K562 (cell line): ENCODE measurements at regions not wholly inside any gene's neighbourhood (a gene's known extent, or its start where the extent isn't known, plus 50 kb on each side); places are given as distances from the start of the nearest gene placed in this dataset.

ENCODE experiments used
- ATAC-seq: fragments of 200-7000 bp; cut with Tn5 transposase; 3 replicates; pipeline ENCODE4 v1.9.1; 2020; ENCODE audit warnings: moderate library complexity
- BruUV-seq: library from RNA; stranded (reverse); fragments of 400-500 nt; replicated peaks from 2 replicates; lab custom pipeline; 2021; lab: Mats Ljungman, UMichigan
- CTCF ChIA-PET: fragments of 300-600 bp; formaldehyde crosslinking; extraction: SDS; loops from one replicate; lab custom pipeline; 2021; ENCODE audit warnings: low intra/inter-chr PET ratio; lab: Yijun Ruan, JAX
- POLR2A ChIA-PET: fragments of 300-600, 350-650 bp; sonication (Branson Sonifier 250); formaldehyde crosslinking; extraction: SDS; loops from one replicate; lab custom pipeline; 2021; ENCODE audit warnings: antibody characterized with exemption, inconsistent platforms; lab: Yijun Ruan, JAX
- DNase-seq, 4 experiments: peaks; one replicate each; pipeline versions ENCODE4 v3.0.0 to v3.0.0-alpha.2; 2011 to 2018; ENCODE audit warnings: low spot score in 3 of 4, mixed read lengths in 3 of 4; ENCODE audit errors: extremely low read depth in 1 of 4
- FAIRE-seq: peaks from 2 replicates; lab custom pipeline; 2011; peaks lifted over from hg19 to GRCh38; lab: Jason Lieb, UNC
- H2AFZ ChIP-seq: 2 replicates; pipeline ENCODE4 v1.6.0; 2011; ENCODE audit warnings: low read depth, low read length, control low read depth, inconsistent platforms
- H3K27ac ChIP-seq: fragments of 200-600 bp; 3 replicates; pipeline ENCODE4 v1.8.0; 2011; ENCODE audit warnings: low read depth, mild to moderate bottlenecking, control low read depth, inconsistent platforms, low read length, moderate library complexity, mixed read lengths; ENCODE audit errors: extremely low read depth
- H3K27me3 ChIP-seq, 2 experiments: fragments of 300-600 bp in 1 of 2; 2 replicates in 1 of 2; 3 replicates in 1 of 2; pipeline versions ENCODE4 v1.6.0 to v1.8.0; 2011; ENCODE audit warnings: inconsistent platforms in 2 of 2, low read length in 2 of 2, mild to moderate bottlenecking in 1 of 2, mixed read lengths in 1 of 2, moderate library complexity in 1 of 2; ENCODE audit not compliant: control insufficient read depth in 2 of 2, insufficient read depth in 2 of 2
- H3K36me3 ChIP-seq: fragments of 300-600 bp; 3 replicates; pipeline ENCODE4 v1.8.0; 2011; ENCODE audit warnings: mild to moderate bottlenecking, low read length, inconsistent platforms; ENCODE audit not compliant: control insufficient read depth, insufficient read depth
- H3K4me1 ChIP-seq, 2 experiments: fragments of 200-600 bp in 1 of 2; replicated peaks in 1 of 2; 2 replicates in 1 of 2; 3 replicates in 1 of 2; pipeline versions ENCODE4 v1.5.1 to v1.8.0; 2011; ENCODE audit warnings: inconsistent platforms in 2 of 2, low read length in 2 of 2, mild to moderate bottlenecking in 1 of 2, mixed read lengths in 1 of 2, moderate library complexity in 1 of 2; ENCODE audit not compliant: control insufficient read depth in 2 of 2, insufficient read depth in 2 of 2
- H3K4me2 ChIP-seq: 2 replicates; pipeline ENCODE4 v1.6.1; 2011; ENCODE audit warnings: low read length, control low read depth, inconsistent platforms, mixed read lengths; ENCODE audit not compliant: insufficient read depth
- H3K4me3 ChIP-seq: fragments of 200-600 bp; sonication (generic), shearing (Covaris generic); 2 replicates; pipeline ENCODE4 v1.5.1; 2016; ENCODE audit warnings: control low read depth, inconsistent platforms
- H3K79me2 ChIP-seq: fragments of 200-600 bp; 3 replicates; pipeline ENCODE4 v1.8.0; 2011; ENCODE audit warnings: low read length, inconsistent platforms; ENCODE audit not compliant: control insufficient read depth, insufficient read depth
- H3K9ac ChIP-seq, 2 experiments: 2 replicates each; pipeline versions ENCODE4 v1.6.0 to v1.6.1; 2011; ENCODE audit warnings: low read depth in 2 of 2, low read length in 2 of 2, control low read depth in 1 of 2, inconsistent platforms in 1 of 2, mild to moderate bottlenecking in 1 of 2, mixed read lengths in 1 of 2; ENCODE audit not compliant: insufficient read depth in 1 of 2
- H3K9me1 ChIP-seq: one replicate; pipeline ENCODE4 v1.6.0; 2011; ENCODE audit warnings: inconsistent platforms, mild to moderate bottlenecking, low read length, moderate library complexity; ENCODE audit not compliant: control insufficient read depth, insufficient read depth
- H3K9me3 ChIP-seq: replicated peaks from 2 replicates; pipeline ENCODE4 v1.5.1; 2011; ENCODE audit warnings: low read depth, low read length, inconsistent platforms; ENCODE audit not compliant: control insufficient read depth, insufficient read depth
- H4K20me1 ChIP-seq: replicated peaks from 2 replicates; pipeline ENCODE4 v1.6.1; 2011; ENCODE audit warnings: low read length, inconsistent platforms, mixed read lengths; ENCODE audit not compliant: control insufficient read depth, insufficient read depth
- ELF4 ChIP-seq: fragments of 450-650 bp; formaldehyde crosslinking; IDR thresholded peaks from 2 replicates; pipeline ENCODE4 v1.4.0; 2022; ENCODE audit warnings: missing genetic modification characterization
- RBM17 ChIP-seq: fragments of 200-400 bp; formaldehyde crosslinking; IDR thresholded peaks from 2 replicates; pipeline ENCODE4 v1.6.1; 2017; ENCODE audit warnings: low read depth, mild to moderate bottlenecking, low read length, borderline replicate concordance
- ZBED1 ChIP-seq: IDR thresholded peaks from 2 replicates; pipeline ENCODE4 v1.6.1; 2014
- ZKSCAN3 ChIP-seq: fragments of 250-450 bp; sonication (Bioruptor Pico); IDR thresholded peaks from 2 replicates; pipeline ENCODE4 v1.4.0; 2020
- WGBS: fragments of 100-300 bp; shearing (Covaris generic); methylation state at CpG from one replicate; pipeline ENCODE4 v1.1.6; 2016; ENCODE audit warnings: low coverage, mixed read lengths; ENCODE audit not compliant: insufficient coverage; ENCODE audit errors: missing lambda C conversion rate; 5-methylcytosine and 5-hydroxymethylcytosine counted together
- in situ Hi-C: fragments of 300-500 bp; cut with MboI; formaldehyde crosslinking; loops from 4 replicates; pipeline ENCODE4 v1.15.0; 2018; ENCODE audit warnings: inconsistent platforms, mixed read lengths
- intact Hi-C: fragments of 100-400 bp; cut with micrococcal nuclease; formaldehyde crosslinking; loops from 2 replicates; pipeline ENCODE4 v1.14.2; 2022
- TF ChIP-seq, protein P1 (sequence below): fragments of 200-800 bp; sonication (Bioruptor generic); IDR thresholded peaks from 2 replicates; pipeline ENCODE4 v1.6.1; 2017; ENCODE audit warnings: missing genetic modification characterization, missing compliant biosample characterization

DNA sequence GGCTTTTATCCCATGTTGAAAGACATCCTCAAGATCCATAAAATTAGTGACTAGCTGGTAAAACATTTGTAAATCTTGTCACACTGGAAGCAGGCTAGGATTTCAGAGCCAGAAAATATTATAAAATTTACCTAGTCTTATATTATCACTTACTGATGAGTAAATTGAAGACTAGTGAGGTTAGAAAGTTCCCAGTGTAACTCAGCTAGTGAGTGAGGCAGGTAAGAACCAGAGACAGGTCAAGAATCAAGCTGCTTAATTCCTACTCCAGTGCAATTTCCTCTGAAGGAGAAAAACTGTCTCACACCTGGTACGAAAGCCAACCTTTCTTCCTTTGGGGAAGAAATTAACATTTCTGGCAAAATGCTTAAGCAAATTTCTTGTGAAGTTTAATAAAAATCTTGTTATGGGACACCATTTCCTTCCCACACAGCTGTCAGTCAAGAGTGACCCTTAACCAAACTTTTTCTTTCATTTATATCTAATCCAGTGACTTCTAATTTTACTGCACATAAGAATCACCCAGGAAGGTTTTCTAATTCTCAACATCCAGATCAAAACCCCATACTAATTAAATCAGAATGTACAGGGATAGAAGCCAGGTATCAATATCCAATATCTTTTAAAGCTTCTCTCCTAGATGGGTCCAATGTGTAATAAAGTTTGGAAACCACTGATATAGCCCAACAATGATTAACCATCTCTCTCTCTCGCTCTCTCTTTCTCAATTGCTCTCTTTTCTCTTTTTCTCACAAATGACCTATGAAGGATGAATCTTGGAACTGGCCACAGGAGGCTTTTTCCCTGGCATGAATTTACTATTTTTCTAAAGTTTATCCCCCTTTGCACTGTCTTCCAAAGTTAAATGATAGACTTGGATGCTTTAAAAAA is 264.3 kb upstream of the SLC39A10 start:
- in situ Hi-C loops, result no loop called here
- CTCF ChIA-PET, result no interaction called here
- H3K9me3 ChIP-seq, result no peaks in the 10 kb centered on the region

DNA sequence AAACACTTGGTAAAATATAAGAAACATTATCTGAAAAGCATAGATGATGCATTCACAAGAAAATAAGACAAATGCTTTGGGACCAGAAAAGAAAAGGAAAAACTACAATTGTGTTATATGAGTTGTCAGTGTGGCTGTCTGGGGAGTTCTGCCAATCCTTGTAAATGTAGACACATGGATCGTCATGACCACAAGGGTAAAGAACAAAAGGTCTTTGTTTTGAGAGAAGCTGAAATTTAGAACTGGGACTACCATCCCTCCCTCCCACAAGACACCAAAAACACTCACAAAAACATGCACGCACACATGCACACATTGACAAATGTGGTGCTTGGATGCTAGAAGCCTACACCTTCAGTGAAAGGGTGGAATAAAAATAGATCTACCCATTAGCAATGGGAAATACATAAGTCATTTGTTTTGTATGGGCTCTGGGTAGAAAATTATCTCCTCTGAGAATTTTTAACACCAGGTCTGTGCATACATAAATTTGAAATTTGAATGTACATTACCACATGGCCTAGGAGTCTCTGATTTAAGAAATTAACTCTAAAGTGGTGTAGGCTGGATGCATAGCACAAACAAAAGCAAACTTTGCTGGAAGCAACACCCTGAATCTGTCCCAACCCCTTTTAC is 266.2 kb upstream of the SLC39A10 start:
- no peak for FAIRE-seq
- Histone ChIP-seq H3K36me3 (no peaks in the 10 kb centered on the region), H4K20me1 (no peaks in the 10 kb centered on the region), H3K9ac (no peak overlapping the region), H3K9me1 (no peaks in the 10 kb centered on the region), H2AFZ (peak overlapping the region; percentile 76), H3K4me1 (no peaks in the 10 kb centered on the region; a peak in 1 of 5 replicates), H3K9me3 (no peaks in the 10 kb centered on the region), H3K4me3 (no peak overlapping the region), H3K4me2 (no peak overlapping the region), H3K79me2 (no peaks in the 10 kb centered on the region), H3K27ac (no peak overlapping the region), H3K27me3 (no peaks in the 10 kb centered on the region)
- ChIA-PET CTCF (no interaction called here), POLR2A (no interaction called here)
- intact Hi-C loops, result no loop called here
- BruUV-seq, result no TSS peak
- in situ Hi-C loops, result no loop called here
- no peak for ATAC-seq
- WGBS, result 65% methylated on average over 2 of the region's 2 CpGs
- no peak for DNase-seq
- TF ChIP-seq, protein P1, sequence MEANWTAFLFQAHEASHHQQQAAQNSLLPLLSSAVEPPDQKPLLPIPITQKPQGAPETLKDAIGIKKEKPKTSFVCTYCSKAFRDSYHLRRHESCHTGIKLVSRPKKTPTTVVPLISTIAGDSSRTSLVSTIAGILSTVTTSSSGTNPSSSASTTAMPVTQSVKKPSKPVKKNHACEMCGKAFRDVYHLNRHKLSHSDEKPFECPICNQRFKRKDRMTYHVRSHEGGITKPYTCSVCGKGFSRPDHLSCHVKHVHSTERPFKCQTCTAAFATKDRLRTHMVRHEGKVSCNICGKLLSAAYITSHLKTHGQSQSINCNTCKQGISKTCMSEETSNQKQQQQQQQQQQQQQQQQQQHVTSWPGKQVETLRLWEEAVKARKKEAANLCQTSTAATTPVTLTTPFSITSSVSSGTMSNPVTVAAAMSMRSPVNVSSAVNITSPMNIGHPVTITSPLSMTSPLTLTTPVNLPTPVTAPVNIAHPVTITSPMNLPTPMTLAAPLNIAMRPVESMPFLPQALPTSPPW (CRISPR knock-in tag), result no peak
- no peak for TF ChIP-seq ZKSCAN3 (CRISPR knock-in tag)
- TF ChIP-seq RBM17, result no peak
- no peak for TF ChIP-seq ELF4 (CRISPR knock-in tag)

More for the DNA sequence above, 264.3 kb upstream of the SLC39A10 start:
- Histone ChIP-seq H3K27me3 (no peaks in the 10 kb centered on the region), H3K36me3 (no peaks in the 10 kb centered on the region), H3K79me2 (no peaks in the 10 kb centered on the region), H3K4me2 (no peak overlapping the region), H3K9me1 (no peaks in the 10 kb centered on the region), H3K9ac (no peak overlapping the region), H4K20me1 (no peaks in the 10 kb centered on the region), H3K4me1 (no peaks in the 10 kb centered on the region; a peak in 1 of 5 replicates), H2AFZ (peak overlapping the region; percentile 68; the same call in 1 of the 2 replicates)
- no peak for DNase-seq
- intact Hi-C loops, result no loop called here
- BruUV-seq, result no TSS peak
- no peak for ATAC-seq
- no peak for FAIRE-seq
- POLR2A ChIA-PET, result interaction anchor here (1.0 kb wide), 1 partner anchor 15 kb away, joined by 4 read pairs; no protein-coding TSS in a partner anchor
- TF ChIP-seq ZBED1, result no peak
- TF ChIP-seq, all 486 proteins: peak for 0
- Histone ChIP-seq H3K4me3 (no peak overlapping the region), H3K27ac (no peak overlapping the region)
- 77% methylated on average over 2 of the region's 2 CpGs for WGBS
